Transverse colon (tissue), 4 donors: ENCODE measurements at regions not wholly inside any gene's neighbourhood (a gene's known extent, or its start where the extent isn't known, plus 50 kb on each side); places are given as distances from the start of the nearest gene placed in this dataset.

ENCODE experiments used
- DNase-seq: peaks from one replicate; pipeline ENCODE4 v3.0.0-alpha.2; 2019
- H3K27ac ChIP-seq, 4 donors: fragments of 200-600 bp; sonication (generic); 2 replicates each; pipeline ENCODE4 v1.5.1; 2016 to 2018; ENCODE audit warnings: inconsistent platforms in 4 of 4
- H3K27me3 ChIP-seq: fragments of 200-600 bp; sonication (generic); 2 replicates; pipeline ENCODE4 v1.5.1; 2017; ENCODE audit warnings: inconsistent platforms
- H3K36me3 ChIP-seq, 4 donors: fragments of 200-600 bp; sonication (generic); 2 replicates each; pipeline ENCODE4 v1.5.1; 2017 to 2019; ENCODE audit warnings: inconsistent platforms in 4 of 4
- H3K4me1 ChIP-seq, 4 donors: fragments of 200-600 bp; sonication (generic); 2 replicates each; pipeline ENCODE4 v1.5.1; 2017 to 2020; ENCODE audit warnings: inconsistent platforms in 4 of 4
- H3K4me3 ChIP-seq, 4 donors: fragments of 200-600 bp; sonication (generic); 1 replicate in 1 of 4; 2 replicates in 3 of 4; pipeline versions ENCODE4 v1.5.1 to v1.6.1; 2017 to 2019; ENCODE audit warnings: inconsistent platforms in 4 of 4
- H3K9me3 ChIP-seq, 2 donors: fragments of 200-600 bp; sonication (generic); 2 replicates each; pipeline ENCODE4 v1.5.1; 2017 to 2019; ENCODE audit warnings: inconsistent platforms in 2 of 2
- EP300 ChIP-seq: sonication (generic); formaldehyde crosslinking; IDR thresholded peaks from one replicate; pipeline ENCODE4 v1.6.1; 2017; ENCODE audit warnings: antibody characterized with exemption, low read depth
- POLR2A ChIP-seq: fragments of 450-650 bp; IDR thresholded peaks from one replicate; pipeline ENCODE4 v1.6.1; 2016; ENCODE audit warnings: antibody characterized with exemption, mild to moderate bottlenecking, moderate library complexity
- POLR2AphosphoS5 ChIP-seq, 3 donors: sonication (generic); formaldehyde crosslinking; IDR thresholded peaks; one replicate each; pipeline ENCODE4 v1.6.1; 2016; ENCODE audit warnings: antibody characterized with exemption in 3 of 3
- WGBS, 2 donors: methylation state at CpG; one replicate each; pipeline ENCODE4 v1.1.5; 2018; ENCODE audit warnings: low coverage in 1 of 2; 5-methylcytosine and 5-hydroxymethylcytosine counted together
- in situ Hi-C, 4 donors: fragments of 200-750 bp; cut with MboI; loops; one replicate each; pipeline versions ENCODE4 v1.15.0 to v1.15.1; 2017; ENCODE audit warnings: low sequenced_read_pairs in 3 of 4, low pct_ligation_motif_present in 1 of 4, low pct_unique_long_range_greater_than_20kb in 1 of 4
- intact Hi-C: fragments of 100-400 bp; cut with DNase I; formaldehyde crosslinking; loops from one replicate; pipeline ENCODE4 v1.15.1; 2023; ENCODE audit warnings: low total_unique reads
- TF ChIP-seq, protein P1 (sequence below), 5 experiments: fragments of 200-600 bp in 3 of 5; fragments of 450-650 bp in 2 of 5; sonication (generic) in 3 of 5; IDR thresholded peaks; 1 replicate in 2 of 5; 2 replicates in 3 of 5; pipeline ENCODE4 v1.5.1; 2016 to 2017; ENCODE audit warnings: antibody characterized with exemption in 5 of 5, inconsistent platforms in 3 of 5, mild to moderate bottlenecking in 2 of 5, moderate library complexity in 1 of 5

DNA sequence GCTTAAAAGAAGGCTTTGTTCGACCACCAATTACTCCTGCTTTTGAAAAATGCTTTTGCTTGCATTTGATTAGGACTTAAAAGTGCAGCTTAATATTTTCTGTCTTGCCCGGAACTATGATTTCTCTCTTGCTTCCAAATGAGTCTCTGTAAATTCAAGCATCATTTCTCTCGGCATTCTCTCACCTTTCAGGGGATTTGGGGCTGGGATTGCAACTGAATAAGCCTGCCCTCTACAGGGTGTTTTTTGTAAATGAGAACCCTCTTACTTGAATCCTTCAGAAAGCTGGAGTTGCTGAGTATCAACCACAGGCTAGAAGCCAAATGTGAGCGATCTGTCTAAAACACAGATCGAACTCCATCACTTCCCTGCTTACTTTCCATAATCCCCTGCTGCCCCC is 234.6 kb downstream of the TMEM114 start:
- Histone ChIP-seq H3K9me3 (no peaks in the 10 kb centered on the region), H3K4me3 (no peak overlapping the region), H3K27me3 (no peaks in the 10 kb centered on the region), H3K27ac (no peak overlapping the region), H3K36me3 (no peaks in the 10 kb centered on the region), H3K4me1 (no peaks in the 10 kb centered on the region)
- no peak for DNase-seq
- in situ Hi-C loops (no loop called here), intact Hi-C loops (no loop called here)
- whole genome bisulfite sequencing, 2 donors: 26 to 39% methylated on average over 5 of the region's 5 CpGs
- TF ChIP-seq POLR2AphosphoS5 (IDR thresholded peaks at IDR 0.05) (no peak), EP300 (no peak), POLR2A (no peak)
- TF ChIP-seq, protein P1, sequence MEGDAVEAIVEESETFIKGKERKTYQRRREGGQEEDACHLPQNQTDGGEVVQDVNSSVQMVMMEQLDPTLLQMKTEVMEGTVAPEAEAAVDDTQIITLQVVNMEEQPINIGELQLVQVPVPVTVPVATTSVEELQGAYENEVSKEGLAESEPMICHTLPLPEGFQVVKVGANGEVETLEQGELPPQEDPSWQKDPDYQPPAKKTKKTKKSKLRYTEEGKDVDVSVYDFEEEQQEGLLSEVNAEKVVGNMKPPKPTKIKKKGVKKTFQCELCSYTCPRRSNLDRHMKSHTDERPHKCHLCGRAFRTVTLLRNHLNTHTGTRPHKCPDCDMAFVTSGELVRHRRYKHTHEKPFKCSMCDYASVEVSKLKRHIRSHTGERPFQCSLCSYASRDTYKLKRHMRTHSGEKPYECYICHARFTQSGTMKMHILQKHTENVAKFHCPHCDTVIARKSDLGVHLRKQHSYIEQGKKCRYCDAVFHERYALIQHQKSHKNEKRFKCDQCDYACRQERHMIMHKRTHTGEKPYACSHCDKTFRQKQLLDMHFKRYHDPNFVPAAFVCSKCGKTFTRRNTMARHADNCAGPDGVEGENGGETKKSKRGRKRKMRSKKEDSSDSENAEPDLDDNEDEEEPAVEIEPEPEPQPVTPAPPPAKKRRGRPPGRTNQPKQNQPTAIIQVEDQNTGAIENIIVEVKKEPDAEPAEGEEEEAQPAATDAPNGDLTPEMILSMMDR (IDR thresholded peaks at IDR 0.05): no peak

DNA sequence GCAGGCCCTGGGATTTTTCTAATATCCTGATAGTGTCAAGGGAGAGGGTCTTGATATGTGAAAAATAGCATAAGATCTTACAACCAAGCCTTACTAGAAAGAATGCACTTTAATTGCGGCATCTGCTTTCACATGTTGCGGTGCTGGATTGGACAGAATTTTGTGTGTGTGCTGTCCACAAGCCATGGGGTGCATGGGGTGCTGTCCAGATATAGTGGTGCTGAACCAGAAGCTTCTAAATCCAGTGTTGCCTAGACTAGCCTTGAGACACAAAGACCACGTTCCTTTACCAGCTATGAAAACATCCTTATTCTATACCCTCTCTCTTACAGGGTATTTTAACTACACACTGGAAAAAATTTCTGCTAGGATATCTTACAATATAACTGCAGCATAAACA is 244.0 kb downstream of the TMEM114 start:
- Histone ChIP-seq H3K9me3 (no peaks in the 10 kb centered on the region), H3K4me1 (no peaks in the 10 kb centered on the region), H3K4me3 (no peak overlapping the region), H3K27ac (no peak overlapping the region), H3K27me3 (no peaks in the 10 kb centered on the region), H3K36me3 (no peaks in the 10 kb centered on the region)
- no peak for TF ChIP-seq POLR2A
- TF ChIP-seq, protein P1 (IDR thresholded peaks at IDR 0.05): no peak
- no peak for TF ChIP-seq POLR2AphosphoS5 (IDR thresholded peaks at IDR 0.05)
- no peak for TF ChIP-seq EP300
- intact Hi-C loops: no loop called here
- 47% methylated on average over 3 of the region's 3 CpGs; no CpG with 5 or more reads in 1 of the 2 donors for WGBS, 2 donors
- in situ Hi-C loops: loop anchor here in 1 of 4 donors (25.0 kb wide), 1 partner anchor 91 kb away; no protein-coding TSS in a partner anchor
- no peak for DNase-seq

DNA sequence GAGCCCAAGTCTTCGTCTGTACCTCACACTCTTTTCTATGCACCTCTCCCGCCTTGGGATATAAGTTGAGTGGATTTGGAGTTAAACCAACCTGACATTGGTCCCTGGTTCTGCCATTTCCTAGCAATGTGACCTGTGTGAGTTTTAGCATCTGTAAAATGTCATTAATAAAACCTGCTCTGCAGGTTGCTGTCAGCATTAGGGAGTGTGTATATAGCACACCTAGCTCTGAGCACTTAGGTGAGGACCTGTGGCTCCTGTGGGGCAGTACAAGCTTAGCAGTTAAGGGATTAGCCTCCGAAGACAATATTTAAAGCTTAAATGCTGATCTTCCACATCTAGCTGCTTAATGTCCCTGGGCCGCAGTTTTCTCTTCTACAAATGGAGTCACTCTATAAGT is 248.0 kb downstream of the TMEM114 start:
- in situ Hi-C loops: loop anchor here in 1 of 4 donors (25.0 kb wide), 1 partner anchor 95 kb away; no protein-coding TSS in a partner anchor

DNA sequence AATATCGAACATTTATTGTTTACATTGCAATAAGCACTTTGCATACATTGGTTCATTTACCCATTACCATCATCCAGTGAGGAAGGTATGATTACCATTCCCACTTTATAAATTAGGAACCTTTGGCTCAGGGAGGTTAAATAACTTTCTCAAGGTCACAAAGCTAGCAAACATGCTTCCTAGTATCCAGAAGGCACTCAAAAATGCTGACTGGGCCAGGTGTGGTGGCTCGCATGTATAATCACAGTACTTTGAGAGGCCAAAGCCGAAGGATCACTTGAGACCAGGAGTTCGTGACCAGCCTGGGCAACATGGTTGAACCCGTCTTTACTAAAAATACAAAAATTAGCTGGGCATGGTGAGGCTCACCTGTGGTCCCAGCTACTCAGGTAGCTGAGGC is 259.6 kb downstream of the TMEM114 start:
- Histone ChIP-seq H3K36me3 (no peaks in the 10 kb centered on the region), H3K4me1 (no peaks in the 10 kb centered on the region), H3K4me3 (no peak overlapping the region), H3K27me3 (no peaks in the 10 kb centered on the region), H3K9me3 (no peaks in the 10 kb centered on the region), H3K27ac (no peak overlapping the region)
- WGBS, 2 donors: 66 to 84% methylated on average over 4 to 5 of the region's 5 CpGs
- TF ChIP-seq POLR2A (no peak), EP300 (no peak), POLR2AphosphoS5 (IDR thresholded peaks at IDR 0.05) (no peak)
- TF ChIP-seq, protein P1 (IDR thresholded peaks at IDR 0.05): no peak
- intact Hi-C loops: no loop called here
- in situ Hi-C loops: loop anchor here in 1 of 4 donors (25.0 kb wide), 1 partner anchor 107 kb away; no protein-coding TSS in a partner anchor
- DNase-seq: no peak

More for the DNA sequence above, 248.0 kb downstream of the TMEM114 start:
- Histone ChIP-seq H3K4me1 (no peaks in the 10 kb centered on the region), H3K9me3 (no peaks in the 10 kb centered on the region), H3K27me3 (no peaks in the 10 kb centered on the region), H3K4me3 (no peak overlapping the region), H3K36me3 (no peaks in the 10 kb centered on the region), H3K27ac (no peak overlapping the region)
- TF ChIP-seq, protein P1 (IDR thresholded peaks at IDR 0.05): no peak
- no peak for TF ChIP-seq POLR2AphosphoS5 (IDR thresholded peaks at IDR 0.05)
- no peak for TF ChIP-seq POLR2A
- intact Hi-C loops: no loop called here
- WGBS, 2 donors: 70 to 75% methylated on average over 2 to 4 of the region's 4 CpGs
- no peak for DNase-seq
